ENCODE measurements at regions not wholly inside any gene's neighbourhood (a gene's known extent, or its start where the extent isn't known, plus 50 kb on each side); places are given as distances from the start of the nearest gene placed in this dataset.

GRCh38 chr5:167561796-167562195, 729.6 kb upstream of the WWC1 start:
- Mint-ChIP-seq H3K27ac (no peak overlapping the region), H3K9me3 (peaks cover 3% of the 10 kb centered on the region in 2 donors), H3K4me3 (no peak overlapping the region), H3K4me1 (no peaks in the 10 kb centered on the region), H3K27me3 (no peaks in the 10 kb centered on the region), H3K36me3 (no peaks in the 10 kb centered on the region)
- no peak for DNase-seq
- ATAC-seq (replicated peaks): no peak

DNA sequence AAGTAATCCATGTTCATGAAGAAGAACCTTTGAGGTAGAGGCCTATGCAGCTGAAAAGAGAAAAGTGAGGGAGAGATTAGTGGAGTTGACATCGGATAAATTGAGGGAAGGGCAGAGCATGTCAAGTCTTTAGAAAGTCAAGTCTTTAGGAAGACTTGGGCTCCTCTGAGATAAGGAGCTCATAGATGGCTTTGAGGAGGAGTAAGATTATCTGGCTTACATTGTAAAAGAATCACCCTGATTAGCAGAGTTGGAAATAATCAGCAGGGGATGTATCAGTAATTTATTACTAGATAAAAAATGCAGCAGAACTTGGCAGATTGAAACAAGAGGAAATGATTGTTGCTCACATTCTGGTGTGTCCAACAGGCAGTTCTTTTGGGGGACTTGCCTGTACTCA, 727.2 kb upstream of the WWC1 start:
- no peak for ATAC-seq (replicated peaks)

DNA sequence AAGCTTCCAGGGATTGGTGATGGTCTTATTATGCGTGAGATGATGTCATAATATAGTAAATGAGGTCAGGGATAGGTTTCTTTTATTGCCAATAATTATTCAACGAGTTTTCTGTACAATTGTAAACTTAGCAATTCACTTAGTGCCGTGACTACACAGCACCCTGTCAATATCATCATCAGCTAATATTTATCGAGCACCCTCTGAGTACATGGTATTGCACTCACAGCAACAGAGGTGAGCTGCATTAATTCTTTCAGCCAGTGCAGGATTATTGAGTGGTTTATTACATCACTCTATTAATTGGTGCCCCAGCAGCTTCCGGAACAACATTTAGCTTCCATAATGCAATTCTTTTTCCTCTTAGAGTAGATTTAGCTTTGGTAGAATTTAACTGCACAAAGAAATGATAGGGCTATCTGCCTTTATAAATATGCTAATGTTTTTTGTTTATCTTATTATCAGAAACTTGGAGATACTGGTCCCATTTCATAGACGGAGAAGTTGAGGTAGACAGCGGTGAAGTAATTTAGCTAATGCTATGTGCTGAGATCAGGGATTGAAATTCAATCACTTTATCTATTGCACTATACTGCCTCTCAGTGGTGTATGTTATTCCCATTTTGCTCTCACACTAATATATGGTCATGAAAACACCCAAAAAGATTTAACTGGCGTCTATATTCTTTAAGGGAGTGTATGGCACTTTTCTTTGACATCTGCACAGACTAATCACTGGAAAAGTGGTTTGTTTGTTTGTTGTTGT, 726.1 kb upstream of the WWC1 start:
- H3K4me1 Mint-ChIP-seq: no peaks in the 10 kb centered on the region
- DNase-seq: no peak

More for the DNA sequence above, 727.2 kb upstream of the WWC1 start:
- no peaks in the 10 kb centered on the region for H3K36me3 Mint-ChIP-seq
- H3K27me3 Mint-ChIP-seq: no peaks in the 10 kb centered on the region
- no peak overlapping the region for H3K27ac Mint-ChIP-seq
- H3K9me3 Mint-ChIP-seq: peaks cover 3% of the 10 kb centered on the region in 2 donors
- H3K4me1 Mint-ChIP-seq: no peaks in the 10 kb centered on the region
- H3K4me3 Mint-ChIP-seq: no peak overlapping the region
- DNase-seq: no peak

GRCh38 chr5:167570431-167570830, 721.0 kb upstream of the WWC1 start:
- peaks cover 11 to 23% of the 10 kb centered on the region in 2 donors for H3K27me3 Mint-ChIP-seq
- H3K36me3 Mint-ChIP-seq: no peaks in the 10 kb centered on the region
- DNase-seq (no peak), ATAC-seq (replicated peaks) (no peak)
- no peak overlapping the region for H3K4me3 Mint-ChIP-seq
- no peak overlapping the region for H3K27ac Mint-ChIP-seq
- peaks cover 1 to 3% of the 10 kb centered on the region in 2 donors for H3K9me3 Mint-ChIP-seq
- H3K4me1 Mint-ChIP-seq: peaks cover 3 to 6% of the 10 kb centered on the region in 2 donors

More for the DNA sequence above, 726.1 kb upstream of the WWC1 start:
- H3K36me3 Mint-ChIP-seq: no peaks in the 10 kb centered on the region
- no peak for ATAC-seq (replicated peaks)
- H3K4me3 Mint-ChIP-seq: no peak overlapping the region
- peaks cover 4 to 7% of the 10 kb centered on the region in 2 donors for H3K9me3 Mint-ChIP-seq
- H3K27me3 Mint-ChIP-seq: no peaks in the 10 kb centered on the region
- no peak overlapping the region for H3K27ac Mint-ChIP-seq

GRCh38 chr5:167571824-167572223, 719.6 kb upstream of the WWC1 start:
- H3K4me1 Mint-ChIP-seq: peaks cover 3 to 6% of the 10 kb centered on the region in 2 donors
- DNase-seq: no peak
- ATAC-seq (replicated peaks): no peak
- H3K36me3 Mint-ChIP-seq: no peaks in the 10 kb centered on the region
- peaks cover 11 to 31% of the 10 kb centered on the region in 2 donors for H3K27me3 Mint-ChIP-seq
- H3K27ac Mint-ChIP-seq: no peak overlapping the region
- H3K9me3 Mint-ChIP-seq: peaks cover 1 to 3% of the 10 kb centered on the region in 2 donors
- no peak overlapping the region for H3K4me3 Mint-ChIP-seq

GRCh38 chr5:167573370-167574127, 717.9 kb upstream of the WWC1 start:
- H3K4me3 Mint-ChIP-seq: no peak overlapping the region
- H3K27ac Mint-ChIP-seq: no peak overlapping the region
- ATAC-seq (replicated peaks): peak in 1 of 2 donors; percentile 12
- H3K36me3 Mint-ChIP-seq: no peaks in the 10 kb centered on the region
- H3K9me3 Mint-ChIP-seq: peaks cover 1 to 3% of the 10 kb centered on the region in 2 donors
- H3K4me1 Mint-ChIP-seq: peaks cover 3 to 6% of the 10 kb centered on the region in 2 donors
- H3K27me3 Mint-ChIP-seq: peaks cover 11 to 34% of the 10 kb centered on the region in 2 donors
- DNase-seq: no peak

GRCh38 chr5:167574464-167574863, 717.0 kb upstream of the WWC1 start:
- H3K9me3 Mint-ChIP-seq: peaks cover 1 to 3% of the 10 kb centered on the region in 2 donors
- DNase-seq (no peak), ATAC-seq (replicated peaks) (no peak)
- no peak overlapping the region for H3K27ac Mint-ChIP-seq
- H3K27me3 Mint-ChIP-seq: peaks cover 11 to 34% of the 10 kb centered on the region in 2 donors
- peaks cover 3 to 6% of the 10 kb centered on the region in 2 donors for H3K4me1 Mint-ChIP-seq
- H3K4me3 Mint-ChIP-seq: no peak overlapping the region
- H3K36me3 Mint-ChIP-seq: no peaks in the 10 kb centered on the region

DNA sequence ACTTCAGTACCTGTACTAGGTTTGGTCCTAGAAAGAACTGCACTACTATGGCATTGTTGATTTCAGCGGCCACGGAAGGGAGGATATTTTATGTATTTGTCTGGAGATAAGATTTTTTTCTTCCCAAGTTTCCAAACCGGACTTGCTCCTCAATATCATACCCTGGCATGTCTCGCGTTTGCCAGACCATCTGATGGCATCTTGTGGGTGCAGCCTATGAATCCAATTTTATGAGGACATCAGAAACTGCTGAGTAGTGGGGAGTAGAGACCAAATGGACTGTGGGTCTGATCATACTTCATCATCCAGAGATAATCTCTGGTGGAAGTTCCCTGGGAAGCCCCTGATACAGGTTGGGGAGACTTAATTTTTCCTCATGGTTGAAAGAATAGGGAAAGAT, 716.1 kb upstream of the WWC1 start:
- Mint-ChIP-seq H3K36me3 (no peaks in the 10 kb centered on the region), H3K27me3 (peaks cover 11 to 34% of the 10 kb centered on the region in 2 donors), H3K4me3 (no peak overlapping the region), H3K4me1 (peaks cover 3 to 6% of the 10 kb centered on the region in 2 donors), H3K9me3 (no peaks in the 10 kb centered on the region), H3K27ac (no peak overlapping the region)
- ATAC-seq (replicated peaks) (no peak), DNase-seq (no peak)

DNA sequence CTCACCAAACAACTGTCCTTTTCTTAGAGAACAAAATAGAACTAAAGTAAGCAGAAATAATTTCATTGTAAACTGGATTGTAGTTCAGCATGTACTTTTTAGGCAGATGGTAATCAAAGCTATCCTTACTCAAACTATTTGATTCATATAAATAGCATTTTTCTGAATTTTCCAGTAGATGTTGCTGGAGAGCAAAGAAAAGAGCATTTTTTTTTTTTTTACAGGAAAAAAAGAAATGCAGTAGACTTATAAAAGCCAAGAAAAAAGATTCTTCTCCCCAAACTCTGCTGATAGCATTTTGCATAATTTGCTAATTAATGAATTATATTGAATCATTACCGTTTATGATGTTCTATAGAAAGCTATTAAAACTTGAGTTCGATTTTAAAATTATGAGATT, 715.3 kb upstream of the WWC1 start:
- H3K4me1 Mint-ChIP-seq: peaks cover 3 to 6% of the 10 kb centered on the region in 2 donors
- H3K27me3 Mint-ChIP-seq: peaks cover 11 to 34% of the 10 kb centered on the region in 2 donors
- ATAC-seq (replicated peaks) (no peak), DNase-seq (no peak)
- no peak overlapping the region for H3K4me3 Mint-ChIP-seq
- no peak overlapping the region for H3K27ac Mint-ChIP-seq
- no peaks in the 10 kb centered on the region for H3K36me3 Mint-ChIP-seq
- H3K9me3 Mint-ChIP-seq: no peaks in the 10 kb centered on the region

DNA sequence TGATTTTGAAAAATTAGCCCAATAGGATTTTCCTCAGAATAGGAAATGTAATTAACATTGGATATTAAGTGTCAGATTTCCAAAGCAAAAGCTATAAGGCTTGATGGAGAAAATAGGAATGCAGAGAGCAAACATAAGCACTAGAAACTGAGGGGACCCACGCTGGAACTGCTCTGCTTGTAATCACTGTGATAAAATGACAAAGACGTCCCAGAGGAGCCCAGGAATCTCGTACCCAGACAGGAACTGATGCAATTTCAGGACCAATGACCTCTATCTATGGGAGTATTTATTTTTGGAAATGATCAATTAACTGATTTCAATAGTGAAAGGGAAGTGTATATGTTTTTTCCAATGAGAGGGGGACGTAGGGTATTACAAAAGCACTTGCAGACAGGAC, 714.5 kb upstream of the WWC1 start:
- Mint-ChIP-seq H3K4me1 (peaks cover 3 to 6% of the 10 kb centered on the region in 2 donors), H3K9me3 (no peaks in the 10 kb centered on the region), H3K36me3 (no peaks in the 10 kb centered on the region), H3K4me3 (no peak overlapping the region), H3K27ac (no peak overlapping the region), H3K27me3 (peaks cover 11 to 30% of the 10 kb centered on the region in 2 donors)
- ATAC-seq (replicated peaks): no peak
- DNase-seq: no peak

DNA sequence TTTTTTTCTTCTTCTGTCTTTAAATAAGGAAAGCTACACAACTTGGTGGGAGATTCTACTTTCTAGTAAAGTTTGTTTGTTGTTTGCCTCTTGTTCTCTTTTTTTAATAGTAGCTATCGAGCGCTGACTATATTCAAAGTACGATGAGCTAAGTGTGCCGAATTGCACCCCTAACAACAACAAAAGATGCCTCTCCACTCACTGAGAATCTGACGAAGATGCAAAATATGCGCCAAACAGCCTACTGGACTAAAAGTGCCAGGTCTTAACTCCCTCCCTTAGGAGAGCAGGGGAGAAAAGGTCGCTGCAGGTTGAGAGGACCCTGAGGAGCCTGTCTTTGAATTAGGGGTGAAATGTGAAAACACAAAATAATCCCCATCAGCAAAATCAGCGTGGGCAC, 713.8 kb upstream of the WWC1 start:
- DNase-seq (no peak), ATAC-seq (replicated peaks) (no peak)
- Mint-ChIP-seq H3K27me3 (peaks cover 11 to 28% of the 10 kb centered on the region in 2 donors), H3K4me3 (no peak overlapping the region), H3K36me3 (no peaks in the 10 kb centered on the region), H3K27ac (no peak overlapping the region), H3K9me3 (no peaks in the 10 kb centered on the region), H3K4me1 (peaks cover 3 to 6% of the 10 kb centered on the region in 2 donors)

DNA sequence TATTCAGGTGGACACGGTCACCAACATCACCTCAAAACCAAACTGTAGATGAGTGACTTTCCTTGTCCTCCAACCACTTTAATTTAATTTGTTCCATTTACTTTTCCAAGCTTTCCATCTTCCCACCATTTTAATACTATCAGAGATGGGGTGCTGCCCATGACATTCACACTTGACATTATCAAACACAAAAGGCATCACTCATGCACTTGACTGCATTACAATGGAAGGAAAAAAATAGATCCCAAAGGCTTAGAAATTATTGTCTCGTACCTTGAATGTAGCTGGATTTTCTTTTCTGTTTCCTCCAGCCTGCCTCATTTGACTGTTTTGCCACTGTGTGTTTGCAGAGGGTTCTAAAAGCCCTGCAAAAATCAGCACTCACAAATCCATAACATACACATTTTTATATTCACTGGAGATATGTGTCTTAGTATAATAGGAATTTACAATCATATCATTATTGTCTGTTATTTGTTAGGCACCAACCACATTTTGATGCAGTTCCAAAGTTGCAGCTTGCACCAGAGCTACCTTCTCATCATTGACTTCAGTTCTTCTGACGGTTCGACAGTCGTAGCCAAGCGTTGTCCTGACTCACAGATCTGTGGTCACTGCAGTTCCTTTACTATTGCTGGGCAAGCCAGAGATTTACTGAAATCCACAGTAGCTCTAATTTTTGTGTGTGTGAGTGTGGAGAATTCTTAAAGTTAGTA, 712.3 kb upstream of the WWC1 start:
- no peak overlapping the region for H3K4me3 Mint-ChIP-seq
- H3K27ac Mint-ChIP-seq: no peak overlapping the region
- H3K9me3 Mint-ChIP-seq: peaks cover 0 to 1% of the 10 kb centered on the region in 2 donors
- ATAC-seq (replicated peaks): no peak
- no peak for DNase-seq
- H3K36me3 Mint-ChIP-seq: no peaks in the 10 kb centered on the region
- H3K4me1 Mint-ChIP-seq: no peaks in the 10 kb centered on the region
- H3K27me3 Mint-ChIP-seq: peaks cover 6 to 19% of the 10 kb centered on the region in 2 donors

GRCh38 chr5:167579693-167580055, 711.8 kb upstream of the WWC1 start:
- no peak for ATAC-seq (replicated peaks)
- no peak overlapping the region for H3K4me3 Mint-ChIP-seq
- H3K27ac Mint-ChIP-seq: no peak overlapping the region
- H3K9me3 Mint-ChIP-seq: peaks cover 0 to 1% of the 10 kb centered on the region in 2 donors
- DNase-seq: no peak
- peaks cover under 1 to 14% of the 10 kb centered on the region in 2 donors for H3K27me3 Mint-ChIP-seq
- H3K4me1 Mint-ChIP-seq: no peaks in the 10 kb centered on the region
- H3K36me3 Mint-ChIP-seq: no peaks in the 10 kb centered on the region

GRCh38 chr5:167580608-167581007, 710.8 kb upstream of the WWC1 start:
- Mint-ChIP-seq H3K9me3 (peaks cover 0 to 3% of the 10 kb centered on the region in 2 donors), H3K4me1 (no peaks in the 10 kb centered on the region), H3K36me3 (no peaks in the 10 kb centered on the region), H3K4me3 (no peak overlapping the region), H3K27me3 (peaks cover 0 to 9% of the 10 kb centered on the region in 2 donors), H3K27ac (no peak overlapping the region)
- DNase-seq (no peak), ATAC-seq (replicated peaks) (no peak)

Measured in stimulated activated naive B cell treated with anti-CD40 and anti-IgM and Interleukin-4, amounts not matched to agents 10 μg/mL and 1 μg/mL and 100 μg/mL, for 72 hours (primary cell).